ENCODE measurements at regions not wholly inside any gene's neighbourhood (a gene's known extent, or its start where the extent isn't known, plus 50 kb on each side); places are given as distances from the start of the nearest gene placed in this dataset.

GRCh38 chr18:34050661-34051060, 174.1 kb downstream of the NOL4 start:
- no peaks in the 10 kb centered on the region for H3K36me3 ChIP-seq (ENCODE audit: insufficient read depth, low read length)

GRCh38 chr18:34049511-34049910, 175.2 kb downstream of the NOL4 start:
- H3K27ac ChIP-seq (ENCODE audit: low read depth, low read length) = no peak overlapping the region
- no peak overlapping the region for H3K4me3 ChIP-seq (ENCODE audit: low read length)
- H3K4me1 Mint-ChIP-seq = no peaks in the 10 kb centered on the region
- CTCF ChIA-PET = no interaction called here
- no peaks in the 10 kb centered on the region for H3K36me3 Mint-ChIP-seq
- H3K9me3 ChIP-seq (ENCODE audit: low read length) = peaks cover 4% of the 10 kb centered on the region
- H3K27ac Mint-ChIP-seq = no peak overlapping the region
- H3K27me3 ChIP-seq (ENCODE audit: insufficient read depth, low read length, poor library complexity, severe bottlenecking) = no peaks in the 10 kb centered on the region
- H3K9me3 Mint-ChIP-seq = peaks cover 0 to 28% (median 5%) of the 10 kb centered on the region in 5 donors
- H3K36me3 ChIP-seq (ENCODE audit: insufficient read depth, low read length) = no peaks in the 10 kb centered on the region
- no peaks in the 10 kb centered on the region for H3K27me3 Mint-ChIP-seq
- DNase-seq = no peak
- no peak overlapping the region for H3K4me3 Mint-ChIP-seq
- POLR2A ChIA-PET = no interaction called here
- no peaks in the 10 kb centered on the region for H3K4me1 ChIP-seq (ENCODE audit: insufficient read depth, low read length)

More at GRCh38 chr18:34050661-34051060, 174.1 kb downstream of the NOL4 start:
- H3K27me3 Mint-ChIP-seq = no peaks in the 10 kb centered on the region
- Histone ChIP-seq H3K27me3 (ENCODE audit: insufficient read depth, low read length, poor library complexity, severe bottlenecking) (no peaks in the 10 kb centered on the region), H3K4me3 (ENCODE audit: low read length) (no peak overlapping the region), H3K9me3 (ENCODE audit: low read length) (peaks cover 4% of the 10 kb centered on the region), H3K27ac (ENCODE audit: low read depth, low read length) (no peak overlapping the region), H3K4me1 (ENCODE audit: insufficient read depth, low read length) (no peaks in the 10 kb centered on the region)
- no peaks in the 10 kb centered on the region for H3K4me1 Mint-ChIP-seq
- POLR2A ChIA-PET = no interaction called here
- H3K9me3 Mint-ChIP-seq = peaks cover 3 to 36% (median 7%) of the 10 kb centered on the region in 5 donors
- H3K36me3 Mint-ChIP-seq = no peaks in the 10 kb centered on the region
- H3K27ac Mint-ChIP-seq = no peak overlapping the region
- H3K4me3 Mint-ChIP-seq = no peak overlapping the region
- DNase-seq = no peak
- CTCF ChIA-PET = no interaction called here

GRCh38 chr18:34048423-34048822, 176.3 kb downstream of the NOL4 start:
- Histone ChIP-seq H3K4me3 (ENCODE audit: low read length) (no peak overlapping the region), H3K36me3 (ENCODE audit: insufficient read depth, low read length) (no peaks in the 10 kb centered on the region), H3K27ac (ENCODE audit: low read depth, low read length) (no peak overlapping the region), H3K4me1 (ENCODE audit: insufficient read depth, low read length) (no peaks in the 10 kb centered on the region), H3K27me3 (ENCODE audit: insufficient read depth, low read length, poor library complexity, severe bottlenecking) (no peaks in the 10 kb centered on the region), H3K9me3 (ENCODE audit: low read length) (peaks cover 4% of the 10 kb centered on the region)
- Mint-ChIP-seq H3K4me3 (no peak overlapping the region), H3K36me3 (no peaks in the 10 kb centered on the region), H3K27me3 (no peaks in the 10 kb centered on the region), H3K4me1 (no peaks in the 10 kb centered on the region), H3K9me3 (peaks cover 0 to 24% (median 5%) of the 10 kb centered on the region in 5 donors), H3K27ac (no peak overlapping the region)
- no peak for DNase-seq
- CTCF ChIA-PET = no interaction called here
- POLR2A ChIA-PET = no interaction called here

- Histone ChIP-seq H3K4me1 (ENCODE audit: insufficient read depth, low read length) (no peaks in the 10 kb centered on the region), H3K27ac (ENCODE audit: low read depth, low read length) (no peak overlapping the region), H3K9me3 (ENCODE audit: low read length) (no peaks in the 10 kb centered on the region), H3K4me3 (ENCODE audit: low read length) (no peak overlapping the region), H3K27me3 (ENCODE audit: insufficient read depth, low read length, poor library complexity, severe bottlenecking) (no peaks in the 10 kb centered on the region), H3K36me3 (ENCODE audit: insufficient read depth, low read length) (no peaks in the 10 kb centered on the region)
- Mint-ChIP-seq H3K36me3 (no peaks in the 10 kb centered on the region), H3K9me3 (peaks cover 0 to 8% (median 5%) of the 10 kb centered on the region in 5 donors), H3K4me1 (no peaks in the 10 kb centered on the region), H3K27ac (no peak overlapping the region), H3K27me3 (no peaks in the 10 kb centered on the region), H3K4me3 (no peak overlapping the region)
- DNase-seq = no peak
- POLR2A ChIA-PET = no interaction called here
- CTCF ChIA-PET = no interaction called here
Measured at GRCh38 chr18:34042423-34043146, 182.1 kb downstream of the NOL4 start.

- Mint-ChIP-seq H3K4me1 (no peaks in the 10 kb centered on the region), H3K4me3 (peak overlapping the region in 1 of 7 donors; percentile 57), H3K9me3 (peaks cover 0 to 13% (median 9%) of the 10 kb centered on the region in 5 donors), H3K27me3 (peaks cover 0 to 1% of the 10 kb centered on the region in 2 donors), H3K36me3 (no peaks in the 10 kb centered on the region), H3K27ac (no peak overlapping the region)
- Histone ChIP-seq H3K4me3 (ENCODE audit: low read length) (no peak overlapping the region), H3K27ac (ENCODE audit: low read depth, low read length) (no peak overlapping the region), H3K27me3 (ENCODE audit: insufficient read depth, low read length, poor library complexity, severe bottlenecking) (no peaks in the 10 kb centered on the region), H3K4me1 (ENCODE audit: insufficient read depth, low read length) (no peaks in the 10 kb centered on the region), H3K9me3 (ENCODE audit: low read length) (no peaks in the 10 kb centered on the region), H3K36me3 (ENCODE audit: insufficient read depth, low read length) (no peaks in the 10 kb centered on the region)
- POLR2A ChIA-PET = no interaction called here
- DNase-seq = no peak
- CTCF ChIA-PET = no interaction called here
Measured at GRCh38 chr18:34039611-34040010, 185.1 kb downstream of the NOL4 start.

- Histone ChIP-seq H3K27ac (ENCODE audit: low read depth, low read length) (no peak overlapping the region), H3K4me3 (ENCODE audit: low read length) (no peak overlapping the region), H3K4me1 (ENCODE audit: insufficient read depth, low read length) (no peaks in the 10 kb centered on the region), H3K27me3 (ENCODE audit: insufficient read depth, low read length, poor library complexity, severe bottlenecking) (no peaks in the 10 kb centered on the region), H3K9me3 (ENCODE audit: low read length) (no peaks in the 10 kb centered on the region), H3K36me3 (ENCODE audit: insufficient read depth, low read length) (no peaks in the 10 kb centered on the region)
- Mint-ChIP-seq H3K27ac (no peak overlapping the region), H3K36me3 (no peaks in the 10 kb centered on the region), H3K27me3 (peaks cover 0 to 1% of the 10 kb centered on the region in 2 donors), H3K9me3 (peaks cover 0 to 14% (median 9%) of the 10 kb centered on the region in 5 donors), H3K4me1 (no peaks in the 10 kb centered on the region), H3K4me3 (peak overlapping the region in 2 of 7 donors; percentile 12 to 57)
- CTCF ChIA-PET = no interaction called here
- DNase-seq = no peak
- POLR2A ChIA-PET = no interaction called here
Measured at GRCh38 chr18:34039201-34039600, 185.5 kb downstream of the NOL4 start.

- Histone ChIP-seq H3K4me3 (ENCODE audit: low read length) (no peak overlapping the region), H3K27me3 (ENCODE audit: insufficient read depth, low read length, poor library complexity, severe bottlenecking) (no peaks in the 10 kb centered on the region), H3K4me1 (ENCODE audit: insufficient read depth, low read length) (no peaks in the 10 kb centered on the region), H3K27ac (ENCODE audit: low read depth, low read length) (no peak overlapping the region), H3K36me3 (ENCODE audit: insufficient read depth, low read length) (no peaks in the 10 kb centered on the region), H3K9me3 (ENCODE audit: low read length) (no peaks in the 10 kb centered on the region)
- ChIA-PET CTCF (no interaction called here), POLR2A (no interaction called here)
- Mint-ChIP-seq H3K9me3 (peaks cover 3 to 22% (median 17%) of the 10 kb centered on the region in 5 donors), H3K27ac (no peak overlapping the region), H3K4me1 (no peaks in the 10 kb centered on the region), H3K4me3 (no peak overlapping the region), H3K36me3 (no peaks in the 10 kb centered on the region), H3K27me3 (peaks cover 0 to 1% of the 10 kb centered on the region in 2 donors)
- DNase-seq = no peak
Measured at GRCh38 chr18:34038086-34038485, 186.6 kb downstream of the NOL4 start.

- Histone ChIP-seq H3K27ac (ENCODE audit: low read depth, low read length) (no peak overlapping the region), H3K4me1 (ENCODE audit: insufficient read depth, low read length) (no peaks in the 10 kb centered on the region), H3K27me3 (ENCODE audit: insufficient read depth, low read length, poor library complexity, severe bottlenecking) (no peaks in the 10 kb centered on the region), H3K9me3 (ENCODE audit: low read length) (no peaks in the 10 kb centered on the region), H3K36me3 (ENCODE audit: insufficient read depth, low read length) (no peaks in the 10 kb centered on the region), H3K4me3 (ENCODE audit: low read length) (no peak overlapping the region)
- POLR2A ChIA-PET = no interaction called here
- Mint-ChIP-seq H3K27me3 (peaks cover 0 to 1% of the 10 kb centered on the region in 2 donors), H3K36me3 (no peaks in the 10 kb centered on the region), H3K27ac (peak overlapping the region in 1 of 8 donors; percentile 59), H3K4me1 (no peaks in the 10 kb centered on the region), H3K9me3 (peaks cover 6 to 22% (median 22%) of the 10 kb centered on the region in 5 donors), H3K4me3 (no peak overlapping the region)
- DNase-seq = no peak
- CTCF ChIA-PET = no interaction called here
Measured at GRCh38 chr18:34033968-34034367, 190.7 kb downstream of the NOL4 start.
